ENCODE measurements at regions not wholly inside any gene's neighbourhood (a gene's known extent, or its start where the extent isn't known, plus 50 kb on each side); places are given as distances from the start of the nearest gene placed in this dataset.

GRCh38 chr17:70786081-70786480, 616.7 kb downstream of the KCNJ2 start:
- no CpG with 5 or more reads among the region's 2 CpGs for WGBS (ENCODE audit: extremely low coverage, insufficient coverage, insufficient read length)
- Histone ChIP-seq H2AK5ac (ENCODE audit: low read length) (no peak overlapping the region), H3K23ac (ENCODE audit: low read length) (no peak overlapping the region), H3K27ac (ENCODE audit: low read depth, low read length) (no peak overlapping the region), H3K14ac (ENCODE audit: low read length) (no peak overlapping the region), H2AFZ (ENCODE audit: insufficient read depth, low read length, poor library complexity) (no peak overlapping the region), H3K4ac (ENCODE audit: low read depth, low read length) (no peak overlapping the region), H3K4me2 (ENCODE audit: low read length) (no peak overlapping the region), H3K79me1 (ENCODE audit: low read length) (no peaks in the 10 kb centered on the region), H3K36me3 (ENCODE audit: control insufficient read depth in 1 of 2, insufficient read depth in 2 of 2, low read length in 2 of 2) (no peaks in the 10 kb centered on the region), H4K8ac (ENCODE audit: low read depth, low read length) (no peak overlapping the region), H3K27me3 (ENCODE audit: insufficient read depth, low read length) (no peaks in the 10 kb centered on the region), H3K4me3 (ENCODE audit: low read depth, low read length) (no peak overlapping the region), H4K91ac (ENCODE audit: low read depth, low read length) (no peak overlapping the region), H2BK5ac (ENCODE audit: low read depth, low read length, poor library complexity) (no peak overlapping the region), H4K12ac (ENCODE audit: low read depth, low read length) (no peak overlapping the region), H2BK12ac (ENCODE audit: low read length) (no peak overlapping the region), H3K9ac (ENCODE audit: low read length) (no peak overlapping the region), H3K79me2 (ENCODE audit: control insufficient read depth, insufficient read depth, low read length, poor library complexity) (no peaks in the 10 kb centered on the region), H3K9me3 (ENCODE audit: insufficient read depth, low read depth, low read length) (no peaks in the 10 kb centered on the region), H2BK120ac (ENCODE audit: insufficient read depth, low read length, poor library complexity) (no peak overlapping the region), H3K18ac (ENCODE audit: low read length) (no peak overlapping the region), H3K4me1 (ENCODE audit: control insufficient read depth in 1 of 2, insufficient read depth in 2 of 2, low read length in 2 of 2) (no peaks in the 10 kb centered on the region)
- DNase-seq = no peak

GRCh38 chr17:70787721-70788300, 618.5 kb downstream of the KCNJ2 start:
- no peaks in the 10 kb centered on the region for H3K79me2 ChIP-seq (ENCODE audit: control insufficient read depth, insufficient read depth, low read length, poor library complexity)

GRCh38 chr17:70791748-70792443, 622.6 kb downstream of the KCNJ2 start:
- no CpG with 5 or more reads among the region's 5 CpGs for WGBS (ENCODE audit: extremely low coverage, insufficient coverage, insufficient read length)
- H4K91ac ChIP-seq (ENCODE audit: low read depth, low read length) = no peak overlapping the region
- no peak overlapping the region for H2BK12ac ChIP-seq (ENCODE audit: low read length)
- no peaks in the 10 kb centered on the region for H3K79me2 ChIP-seq (ENCODE audit: control insufficient read depth, insufficient read depth, low read length, poor library complexity)
- no peaks in the 10 kb centered on the region for H3K79me1 ChIP-seq (ENCODE audit: low read length)
- no peak overlapping the region for H4K12ac ChIP-seq (ENCODE audit: low read depth, low read length)
- H2BK5ac ChIP-seq (ENCODE audit: low read depth, low read length, poor library complexity) = no peak overlapping the region
- H3K4me2 ChIP-seq (ENCODE audit: low read length) = no peak overlapping the region
- no peak overlapping the region for H3K18ac ChIP-seq (ENCODE audit: low read length)
- H3K23ac ChIP-seq (ENCODE audit: low read length) = no peak overlapping the region
- no peak overlapping the region for H3K14ac ChIP-seq (ENCODE audit: low read length)
- no peak overlapping the region for H2BK120ac ChIP-seq (ENCODE audit: insufficient read depth, low read length, poor library complexity)
- no peaks in the 10 kb centered on the region for H3K27me3 ChIP-seq (ENCODE audit: insufficient read depth, low read length)
- H3K9me3 ChIP-seq (ENCODE audit: insufficient read depth, low read depth, low read length) = no peaks in the 10 kb centered on the region
- no peak overlapping the region for H4K8ac ChIP-seq (ENCODE audit: low read depth, low read length)
- no peak overlapping the region for H3K27ac ChIP-seq (ENCODE audit: low read depth, low read length)
- H3K4me3 ChIP-seq (ENCODE audit: low read depth, low read length) = no peak overlapping the region
- H2AFZ ChIP-seq (ENCODE audit: insufficient read depth, low read length, poor library complexity) = no peak overlapping the region
- H3K9ac ChIP-seq (ENCODE audit: low read length) = no peak overlapping the region
- H3K36me3 ChIP-seq (ENCODE audit: control insufficient read depth in 1 of 2, insufficient read depth in 2 of 2, low read length in 2 of 2) = no peaks in the 10 kb centered on the region
- DNase-seq = no peak
- H3K4ac ChIP-seq (ENCODE audit: low read depth, low read length) = no peak overlapping the region
- H2AK5ac ChIP-seq (ENCODE audit: low read length) = no peak overlapping the region
- H3K4me1 ChIP-seq (ENCODE audit: control insufficient read depth in 1 of 2, insufficient read depth in 2 of 2, low read length in 2 of 2) = no peaks in the 10 kb centered on the region

More at GRCh38 chr17:70787721-70788300, 618.5 kb downstream of the KCNJ2 start:
- H4K8ac ChIP-seq (ENCODE audit: low read depth, low read length) = no peak overlapping the region
- no peak overlapping the region for H3K18ac ChIP-seq (ENCODE audit: low read length)
- no peak overlapping the region for H3K27ac ChIP-seq (ENCODE audit: low read depth, low read length)
- H3K4me2 ChIP-seq (ENCODE audit: low read length) = no peak overlapping the region
- H3K36me3 ChIP-seq (ENCODE audit: control insufficient read depth in 1 of 2, insufficient read depth in 2 of 2, low read length in 2 of 2) = no peaks in the 10 kb centered on the region
- WGBS (ENCODE audit: extremely low coverage, insufficient coverage, insufficient read length) = no CpG with 5 or more reads among the region's 3 CpGs
- no peak overlapping the region for H2BK120ac ChIP-seq (ENCODE audit: insufficient read depth, low read length, poor library complexity)
- no peaks in the 10 kb centered on the region for H3K79me1 ChIP-seq (ENCODE audit: low read length)
- H3K9me3 ChIP-seq (ENCODE audit: insufficient read depth, low read depth, low read length) = no peaks in the 10 kb centered on the region
- H3K27me3 ChIP-seq (ENCODE audit: insufficient read depth, low read length) = no peaks in the 10 kb centered on the region
- no peaks in the 10 kb centered on the region for H3K4me1 ChIP-seq (ENCODE audit: control insufficient read depth in 1 of 2, insufficient read depth in 2 of 2, low read length in 2 of 2)
- no peak overlapping the region for H4K91ac ChIP-seq (ENCODE audit: low read depth, low read length)
- no peak overlapping the region for H2BK5ac ChIP-seq (ENCODE audit: low read depth, low read length, poor library complexity)
- H3K4me3 ChIP-seq (ENCODE audit: low read depth, low read length) = no peak overlapping the region
- no peak for DNase-seq
- no peak overlapping the region for H2AK5ac ChIP-seq (ENCODE audit: low read length)
- no peak overlapping the region for H3K14ac ChIP-seq (ENCODE audit: low read length)
- H3K4ac ChIP-seq (ENCODE audit: low read depth, low read length) = no peak overlapping the region
- H2AFZ ChIP-seq (ENCODE audit: insufficient read depth, low read length, poor library complexity) = no peak overlapping the region
- H2BK12ac ChIP-seq (ENCODE audit: low read length) = no peak overlapping the region
- H4K12ac ChIP-seq (ENCODE audit: low read depth, low read length) = no peak overlapping the region
- no peak overlapping the region for H3K9ac ChIP-seq (ENCODE audit: low read length)
- no peak overlapping the region for H3K23ac ChIP-seq (ENCODE audit: low read length)

- Histone ChIP-seq H3K4me1 (ENCODE audit: control insufficient read depth in 1 of 2, insufficient read depth in 2 of 2, low read length in 2 of 2) (no peaks in the 10 kb centered on the region), H4K8ac (ENCODE audit: low read depth, low read length) (no peak overlapping the region), H3K4ac (ENCODE audit: low read depth, low read length) (no peak overlapping the region), H3K79me1 (ENCODE audit: low read length) (no peaks in the 10 kb centered on the region), H3K23ac (ENCODE audit: low read length) (no peak overlapping the region), H4K12ac (ENCODE audit: low read depth, low read length) (no peak overlapping the region), H2AK5ac (ENCODE audit: low read length) (no peak overlapping the region), H3K36me3 (ENCODE audit: control insufficient read depth in 1 of 2, insufficient read depth in 2 of 2, low read length in 2 of 2) (no peaks in the 10 kb centered on the region), H3K79me2 (ENCODE audit: control insufficient read depth, insufficient read depth, low read length, poor library complexity) (no peaks in the 10 kb centered on the region), H4K91ac (ENCODE audit: low read depth, low read length) (no peak overlapping the region), H3K27ac (ENCODE audit: low read depth, low read length) (no peak overlapping the region), H3K9me3 (ENCODE audit: insufficient read depth, low read depth, low read length) (no peaks in the 10 kb centered on the region), H3K4me3 (ENCODE audit: low read depth, low read length) (no peak overlapping the region), H3K9ac (ENCODE audit: low read length) (no peak overlapping the region), H2AFZ (ENCODE audit: insufficient read depth, low read length, poor library complexity) (no peak overlapping the region), H2BK120ac (ENCODE audit: insufficient read depth, low read length, poor library complexity) (no peak overlapping the region), H2BK12ac (ENCODE audit: low read length) (no peak overlapping the region), H3K18ac (ENCODE audit: low read length) (no peak overlapping the region), H2BK5ac (ENCODE audit: low read depth, low read length, poor library complexity) (no peak overlapping the region), H3K14ac (ENCODE audit: low read length) (no peak overlapping the region), H3K27me3 (ENCODE audit: insufficient read depth, low read length) (no peaks in the 10 kb centered on the region), H3K4me2 (ENCODE audit: low read length) (no peak overlapping the region)
- WGBS (ENCODE audit: extremely low coverage, insufficient coverage, insufficient read length) = no CpG with 5 or more reads among the region's 1 CpG
- DNase-seq = no peak
Measured at GRCh38 chr17:70794738-70795137, 625.4 kb downstream of the KCNJ2 start.
